Neural progenitor cell (in vitro differentiated cells): ENCODE measurements at regions not wholly inside any gene's neighbourhood (a gene's known extent, or its start where the extent isn't known, plus 50 kb on each side); places are given as distances from the start of the nearest gene placed in this dataset.

Experiments used
- DNase-seq: peaks from one replicate; pipeline ENCODE4 v3.0.0-alpha.2; 2016; ENCODE audit warnings: low spot score
- H2AFZ ChIP-seq: fragments of 200-600 bp; sonication (generic); replicated peaks from 2 replicates; pipeline ENCODE4 v1.6.1; 2016; ENCODE audit warnings: antibody characterized with exemption
- H3F3A ChIP-seq: fragments of 200-600 bp; sonication (generic); 2 replicates; pipeline ENCODE4 v1.6.1; 2016; ENCODE audit warnings: antibody characterized with exemption, low read depth
- H3K27ac ChIP-seq: fragments of 200-600 bp; sonication (generic); 2 replicates; pipeline ENCODE4 v1.5.1; 2016; ENCODE audit warnings: mild to moderate bottlenecking
- H3K27me3 ChIP-seq: fragments of 200-600 bp; sonication (generic); 2 replicates; pipeline ENCODE4 v1.6.1; 2016; ENCODE audit warnings: mild to moderate bottlenecking, moderate library complexity
- H3K36me3 ChIP-seq: fragments of 200-600 bp; sonication (generic); 2 replicates; pipeline ENCODE4 v1.5.1; 2016
- H3K4me1 ChIP-seq: fragments of 200-600 bp; sonication (generic); 2 replicates; pipeline ENCODE4 v1.6.1; 2016; ENCODE audit warnings: mixed run types
- H3K4me2 ChIP-seq: fragments of 200-600 bp; sonication (generic); 2 replicates; pipeline ENCODE4 v1.6.1; 2016
- H3K4me3 ChIP-seq: fragments of 200-600 bp; sonication (generic); 2 replicates; pipeline ENCODE4 v1.5.1; 2016
- H3K79me2 ChIP-seq: fragments of 200-600 bp; sonication (generic); 2 replicates; pipeline ENCODE4 v1.6.1; 2016; ENCODE audit warnings: low read depth
- H3K9ac ChIP-seq: fragments of 200-600 bp; sonication (generic); 2 replicates; pipeline ENCODE4 v1.6.1; 2016
- H3K9me3 ChIP-seq: fragments of 200-600 bp; sonication (generic); 2 replicates; pipeline ENCODE4 v1.5.1; 2016; ENCODE audit warnings: low read depth
- H4K20me1 ChIP-seq: fragments of 200-600 bp; sonication (generic); 2 replicates; pipeline ENCODE4 v1.6.1; 2016; ENCODE audit warnings: low read depth
- H3K27ac Mint-ChIP-seq: 3 replicates; pipeline ENCODE4 v1.8.0; 2021; ENCODE audit warnings: mixed read lengths
- H3K27me3 Mint-ChIP-seq: 2 replicates; pipeline ENCODE4 v1.8.0; 2022; ENCODE audit warnings: low read depth, mild to moderate bottlenecking, inconsistent platforms, moderate library complexity, mixed read lengths; ENCODE audit not compliant: insufficient read depth
- H3K36me3 Mint-ChIP-seq: 3 replicates; pipeline ENCODE4 v1.8.0; 2021; ENCODE audit warnings: mixed read lengths
- H3K4me1 Mint-ChIP-seq: 3 replicates; pipeline ENCODE4 v1.8.0; 2021; ENCODE audit warnings: mixed read lengths
- H3K4me3 Mint-ChIP-seq: 3 replicates; pipeline ENCODE4 v1.8.0; 2021; ENCODE audit warnings: mild to moderate bottlenecking, moderate library complexity, mixed read lengths
- H3K9me3 Mint-ChIP-seq: 3 replicates; pipeline ENCODE4 v1.8.0; 2020; ENCODE audit warnings: mixed read lengths
- EZH2 ChIP-seq: fragments of 200-600 bp; sonication (generic); IDR thresholded peaks from 2 replicates; pipeline ENCODE4 v1.6.1; 2017; ENCODE audit warnings: antibody characterized with exemption, mild to moderate bottlenecking, moderate library complexity
- EZH2phosphoT487 ChIP-seq: fragments of 200-600 bp; sonication (generic); IDR thresholded peaks from 2 replicates; pipeline ENCODE4 v1.6.1; 2017; ENCODE audit warnings: antibody characterized with exemption
- TF ChIP-seq, protein P1 (sequence below): fragments of 200-600 bp; sonication (generic); IDR thresholded peaks from 2 replicates; pipeline ENCODE4 v1.5.1; 2017; ENCODE audit warnings: antibody characterized with exemption, mild to moderate bottlenecking

DNA sequence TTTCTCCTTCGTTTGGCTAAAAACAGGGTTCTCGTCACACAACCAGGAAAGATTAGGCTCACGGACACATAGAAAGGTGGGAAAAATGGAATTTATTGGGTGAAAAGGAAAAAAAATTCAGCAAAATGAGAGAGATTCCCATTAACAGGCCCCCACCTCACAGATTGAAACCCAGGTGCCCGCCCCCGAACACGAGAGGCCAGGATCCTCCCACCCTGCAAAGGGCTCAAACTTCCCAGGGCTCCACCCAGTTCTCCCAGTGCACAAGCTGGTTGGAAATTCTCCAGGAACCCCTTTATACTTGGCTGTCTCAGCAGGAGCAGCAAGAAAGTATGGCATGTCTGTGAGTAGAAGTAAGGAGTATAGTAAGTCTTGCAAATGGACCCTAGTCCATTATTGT lies 499.7 kb downstream of the RWDD3 start:
- Mint-ChIP-seq H3K27me3 (no peaks in the 10 kb centered on the region), H3K4me1 (no peaks in the 10 kb centered on the region), H3K36me3 (no peaks in the 10 kb centered on the region), H3K27ac (no peak overlapping the region), H3K9me3 (peaks cover 3% of the 10 kb centered on the region), H3K4me3 (no peak overlapping the region)
- Histone ChIP-seq H2AFZ (no peak overlapping the region), H3K4me2 (no peak overlapping the region), H3K4me1 (no peaks in the 10 kb centered on the region), H4K20me1 (no peaks in the 10 kb centered on the region), H3K27ac (no peak overlapping the region), H3K36me3 (no peaks in the 10 kb centered on the region), H3K9me3 (no peaks in the 10 kb centered on the region), H3K4me3 (no peak overlapping the region), H3K9ac (no peak overlapping the region), H3K27me3 (no peaks in the 10 kb centered on the region), H3K79me2 (no peaks in the 10 kb centered on the region), H3F3A (no peaks in the 10 kb centered on the region)
- TF ChIP-seq EZH2: no peak
- no peak for TF ChIP-seq EZH2phosphoT487
- TF ChIP-seq, protein P1, sequence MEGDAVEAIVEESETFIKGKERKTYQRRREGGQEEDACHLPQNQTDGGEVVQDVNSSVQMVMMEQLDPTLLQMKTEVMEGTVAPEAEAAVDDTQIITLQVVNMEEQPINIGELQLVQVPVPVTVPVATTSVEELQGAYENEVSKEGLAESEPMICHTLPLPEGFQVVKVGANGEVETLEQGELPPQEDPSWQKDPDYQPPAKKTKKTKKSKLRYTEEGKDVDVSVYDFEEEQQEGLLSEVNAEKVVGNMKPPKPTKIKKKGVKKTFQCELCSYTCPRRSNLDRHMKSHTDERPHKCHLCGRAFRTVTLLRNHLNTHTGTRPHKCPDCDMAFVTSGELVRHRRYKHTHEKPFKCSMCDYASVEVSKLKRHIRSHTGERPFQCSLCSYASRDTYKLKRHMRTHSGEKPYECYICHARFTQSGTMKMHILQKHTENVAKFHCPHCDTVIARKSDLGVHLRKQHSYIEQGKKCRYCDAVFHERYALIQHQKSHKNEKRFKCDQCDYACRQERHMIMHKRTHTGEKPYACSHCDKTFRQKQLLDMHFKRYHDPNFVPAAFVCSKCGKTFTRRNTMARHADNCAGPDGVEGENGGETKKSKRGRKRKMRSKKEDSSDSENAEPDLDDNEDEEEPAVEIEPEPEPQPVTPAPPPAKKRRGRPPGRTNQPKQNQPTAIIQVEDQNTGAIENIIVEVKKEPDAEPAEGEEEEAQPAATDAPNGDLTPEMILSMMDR: no peak
- DNase-seq: no peak

DNA sequence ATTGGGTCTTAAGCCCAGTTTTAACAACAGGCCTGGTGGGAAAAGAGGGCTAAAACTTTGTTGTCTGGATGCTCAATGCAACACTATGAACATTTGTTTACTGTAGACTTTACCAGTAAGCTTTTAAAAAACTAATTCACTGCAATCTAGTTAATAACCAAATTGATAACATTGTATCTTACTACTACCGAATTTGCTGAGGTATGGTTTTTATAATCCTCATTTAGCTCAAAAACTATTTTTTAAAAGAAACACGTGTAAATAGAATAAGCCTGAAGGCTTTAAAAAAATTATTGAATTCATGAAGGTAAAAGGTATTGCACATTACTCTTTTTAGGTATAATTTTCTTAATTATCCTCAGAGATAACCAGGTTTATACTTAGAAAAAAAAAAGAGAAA lies 500.6 kb downstream of the RWDD3 start:
- H3K27ac ChIP-seq: no peak overlapping the region

GRCh38 chr1:95742591-95743089 lies 508.6 kb downstream of the RWDD3 start:
- DNase-seq: peak; percentile 72
- Histone ChIP-seq H3K9ac (no peak overlapping the region), H3K27ac (peak overlapping the region; percentile 85)

More for the DNA sequence above, 500.6 kb downstream of the RWDD3 start:
- H3K36me3 Mint-ChIP-seq: no peaks in the 10 kb centered on the region
- Histone ChIP-seq H3K4me2 (no peak overlapping the region), H3K9ac (no peak overlapping the region), H3K36me3 (no peaks in the 10 kb centered on the region), H3F3A (no peaks in the 10 kb centered on the region), H3K4me3 (no peak overlapping the region), H3K79me2 (no peaks in the 10 kb centered on the region), H2AFZ (no peak overlapping the region), H4K20me1 (no peaks in the 10 kb centered on the region), H3K9me3 (no peaks in the 10 kb centered on the region), H3K4me1 (no peaks in the 10 kb centered on the region), H3K27me3 (no peaks in the 10 kb centered on the region)
- no peak for DNase-seq
- TF ChIP-seq EZH2: no peak
- no peak for TF ChIP-seq EZH2phosphoT487
- TF ChIP-seq, protein P1: no peak
- no peaks in the 10 kb centered on the region for H3K27me3 Mint-ChIP-seq
- no peak overlapping the region for H3K4me3 Mint-ChIP-seq
- no peak overlapping the region for H3K27ac Mint-ChIP-seq
- H3K4me1 Mint-ChIP-seq: no peaks in the 10 kb centered on the region
- H3K9me3 Mint-ChIP-seq: peaks cover 3% of the 10 kb centered on the region

More at GRCh38 chr1:95742591-95743089, 508.6 kb downstream of the RWDD3 start:
- Mint-ChIP-seq H3K4me1 (peaks cover 10% of the 10 kb centered on the region), H3K27ac (no peak overlapping the region), H3K4me3 (no peak overlapping the region), H3K27me3 (no peaks in the 10 kb centered on the region), H3K36me3 (no peaks in the 10 kb centered on the region), H3K9me3 (no peaks in the 10 kb centered on the region)
- no peaks in the 10 kb centered on the region for H3K36me3 ChIP-seq
- no peaks in the 10 kb centered on the region for H4K20me1 ChIP-seq
- H3K4me2 ChIP-seq: peak overlapping the region; percentile 43
- no peak for TF ChIP-seq EZH2phosphoT487
- no peak for TF ChIP-seq EZH2
- TF ChIP-seq, protein P1: no peak
- no peaks in the 10 kb centered on the region for H3K9me3 ChIP-seq
- H3F3A ChIP-seq: peaks cover 21% of the 10 kb centered on the region
- H3K4me1 ChIP-seq: peaks cover 19% of the 10 kb centered on the region
- H3K27me3 ChIP-seq: no peaks in the 10 kb centered on the region
- H2AFZ ChIP-seq: no peak overlapping the region
- no peak overlapping the region for H3K4me3 ChIP-seq
- no peaks in the 10 kb centered on the region for H3K79me2 ChIP-seq
